H1 (cell line): ENCODE measurements at regions not wholly inside any gene's neighbourhood (a gene's known extent, or its start where the extent isn't known, plus 50 kb on each side); places are given as distances from the start of the nearest gene placed in this dataset.

Source experiments
- CTCF ChIA-PET: fragments of 300-600 bp; sonication (Branson Sonifier 250); formaldehyde crosslinking; loops from one replicate; lab custom pipeline; 2021; ENCODE audit not compliant: partially characterized antibody; lab: Charles Lee
- POLR2A ChIA-PET: fragments of 300-600 bp; sonication (Branson Sonifier 250); formaldehyde crosslinking; loops from one replicate; lab custom pipeline; 2021; ENCODE audit warnings: inconsistent platforms; ENCODE audit not compliant: partially characterized antibody; lab: Charles Lee
- DNase-seq, 2 experiments: peaks; one replicate each; pipeline versions ENCODE4 v3.0.0 to v3.0.0-alpha.2; 2010 to 2022; ENCODE audit warnings: low spot score in 2 of 2, low read depth in 1 of 2, mixed read lengths in 1 of 2
- FAIRE-seq: peaks from 2 replicates; lab custom pipeline; 2011; peaks lifted over from hg19 to GRCh38; lab: Jason Lieb, UNC
- H2AFZ ChIP-seq: 2 replicates; pipeline ENCODE4 v1.8.1; 2012; ENCODE audit warnings: low read length, inconsistent platforms
- H2AK5ac ChIP-seq: 2 replicates; pipeline ENCODE4 v1.6.1; 2013; ENCODE audit warnings: low read depth, low read length
- H2BK120ac ChIP-seq: replicated peaks from 2 replicates; pipeline ENCODE3; 2013; ENCODE audit warnings: low read depth, low read length, inconsistent platforms
- H2BK12ac ChIP-seq: 2 replicates; pipeline ENCODE4 v1.6.1; 2013; ENCODE audit warnings: low read depth, low read length
- H2BK15ac ChIP-seq: 2 replicates; pipeline ENCODE4 v1.6.1; 2013; ENCODE audit warnings: low read length
- H2BK20ac ChIP-seq: 2 replicates; pipeline ENCODE4 v1.6.1; 2013; ENCODE audit warnings: low read length
- H2BK5ac ChIP-seq: 2 replicates; pipeline ENCODE4 v1.6.1; 2013; ENCODE audit warnings: low read depth, low read length
- H3K14ac ChIP-seq: 2 replicates; pipeline ENCODE4 v1.6.1; 2013; ENCODE audit warnings: inconsistent platforms; ENCODE audit not compliant: insufficient read length
- H3K18ac ChIP-seq: 2 replicates; pipeline ENCODE4 v1.6.1; 2013; ENCODE audit warnings: low read length; ENCODE audit errors: extremely low read depth
- H3K23ac ChIP-seq: 2 replicates; pipeline ENCODE4 v1.6.1; 2013; ENCODE audit warnings: inconsistent platforms; ENCODE audit not compliant: insufficient read length
- H3K23me2 ChIP-seq: 2 replicates; pipeline ENCODE4 v1.6.1; 2013; ENCODE audit warnings: low read depth, low read length
- H3K27ac ChIP-seq: 2 replicates; pipeline ENCODE4 v1.6.1; 2011; ENCODE audit warnings: low read depth, low read length, inconsistent platforms
- H3K27me3 ChIP-seq, 4 experiments: replicated peaks in 1 of 4; 1 replicate in 1 of 4; 2 replicates in 3 of 4; pipeline versions ENCODE4 v1.6.1 to v1.8.1; 2011 to 2013; ENCODE audit warnings: low read length in 3 of 4, mild to moderate bottlenecking in 3 of 4, inconsistent platforms in 2 of 4, mixed read lengths in 2 of 4, moderate library complexity in 1 of 4; ENCODE audit not compliant: control insufficient read depth in 3 of 4, insufficient read depth in 3 of 4; ENCODE audit errors: extremely low read depth in 1 of 4
- H3K36me3 ChIP-seq, 4 experiments: 2 replicates each; pipeline versions ENCODE4 v1.6.1 to v1.8.1; 2011 to 2013; ENCODE audit warnings: mild to moderate bottlenecking in 4 of 4, low read length in 3 of 4, moderate library complexity in 2 of 4, control low read depth in 1 of 4, inconsistent platforms in 1 of 4; ENCODE audit not compliant: insufficient read depth in 4 of 4, control insufficient read depth in 2 of 4
- H3K4ac ChIP-seq: replicated peaks from 2 replicates; pipeline ENCODE3; 2013; ENCODE audit warnings: low read length, low read depth, mixed read lengths, inconsistent platforms; ENCODE audit not compliant: insufficient read length
- H3K4me1 ChIP-seq, 4 experiments: replicated peaks in 1 of 4; 1 replicate in 1 of 4; 2 replicates in 3 of 4; pipeline versions ENCODE4 v1.6.1 to v1.8.1; 2011 to 2013; ENCODE audit warnings: low read length in 3 of 4, inconsistent platforms in 2 of 4, mixed read lengths in 1 of 4; ENCODE audit not compliant: insufficient read depth in 4 of 4, control insufficient read depth in 3 of 4
- H3K4me2 ChIP-seq, 2 experiments: 2 replicates each; pipeline versions ENCODE4 v1.6.1 to v1.8.1; 2011 to 2013; ENCODE audit warnings: low read depth in 2 of 2, low read length in 2 of 2, control low read depth in 1 of 2, inconsistent platforms in 1 of 2, mild to moderate bottlenecking in 1 of 2; ENCODE audit not compliant: insufficient read depth in 1 of 2
- H3K4me3 ChIP-seq, 4 experiments: fragments of 200-600, 300-600 bp in 1 of 4; sonication (generic), shearing (Covaris generic), sonication (Bioruptor Twin) in 1 of 4; 2 replicates each; pipeline versions ENCODE4 v1.5.1 to v1.8.1; 2011 to 2016; ENCODE audit warnings: low read length in 4 of 4, low read depth in 3 of 4, control low read depth in 2 of 4, inconsistent platforms in 2 of 4, mild to moderate bottlenecking in 2 of 4, mixed read lengths in 1 of 4, moderate library complexity in 1 of 4; ENCODE audit not compliant: insufficient read depth in 2 of 4; ENCODE audit errors: extremely low read depth in 1 of 4
- H3K56ac ChIP-seq: replicated peaks from 2 replicates; pipeline ENCODE3; 2013; ENCODE audit warnings: low read depth, mild to moderate bottlenecking, mixed read lengths, low read length, inconsistent platforms; ENCODE audit not compliant: insufficient read length
- H3K79me1 ChIP-seq: 2 replicates; pipeline ENCODE4 v1.6.1; 2013; ENCODE audit warnings: low read depth, low read length, control low read depth
- H3K79me2 ChIP-seq, 2 experiments: 2 replicates each; pipeline versions ENCODE4 v1.6.1 to v1.8.1; 2012 to 2013; ENCODE audit warnings: low read length in 2 of 2, mild to moderate bottlenecking in 2 of 2, inconsistent platforms in 1 of 2; ENCODE audit not compliant: insufficient read depth in 2 of 2, control insufficient read depth in 1 of 2
- H3K9ac ChIP-seq, 4 experiments: replicated peaks in 1 of 4; 1 replicate in 1 of 4; 2 replicates in 3 of 4; pipeline versions ENCODE4 v1.6.1 to v1.8.1; 2011 to 2013; ENCODE audit warnings: low read depth in 3 of 4, low read length in 3 of 4, control low read depth in 2 of 4, mild to moderate bottlenecking in 2 of 4, moderate library complexity in 2 of 4, inconsistent platforms in 1 of 4; ENCODE audit errors: extremely low read depth in 1 of 4
- H3K9me3 ChIP-seq, 2 experiments: 2 replicates each; pipeline versions ENCODE4 v1.6.1 to v1.8.1; 2012 to 2013; ENCODE audit warnings: mild to moderate bottlenecking in 2 of 2, moderate library complexity in 2 of 2, control low read depth in 1 of 2, inconsistent platforms in 1 of 2, low read depth in 1 of 2, low read length in 1 of 2, mixed read lengths in 1 of 2; ENCODE audit not compliant: insufficient read depth in 2 of 2
- H4K20me1 ChIP-seq, 2 experiments: replicated peaks in 1 of 2; 2 replicates each; pipeline versions ENCODE3 to v1.8.1; 2011 to 2013; ENCODE audit warnings: inconsistent platforms in 2 of 2, low read length in 2 of 2, mild to moderate bottlenecking in 1 of 2; ENCODE audit not compliant: insufficient read depth in 2 of 2, control insufficient read depth in 1 of 2
- H4K5ac ChIP-seq: 2 replicates; pipeline ENCODE4 v1.6.1; 2013; ENCODE audit warnings: low read length, low read depth, mixed read lengths, inconsistent platforms; ENCODE audit not compliant: insufficient read length
- H4K8ac ChIP-seq: 2 replicates; pipeline ENCODE4 v1.8.0; 2013; ENCODE audit warnings: mild to moderate bottlenecking, moderate library complexity, low read length, inconsistent platforms; ENCODE audit not compliant: insufficient read depth; ENCODE audit errors: extremely low read depth
- H4K91ac ChIP-seq: replicated peaks from 2 replicates; pipeline ENCODE3; 2013; ENCODE audit warnings: low read length, mixed read lengths, inconsistent platforms; ENCODE audit not compliant: insufficient read length
- BRCA1 ChIP-seq: IDR thresholded peaks from 2 replicates; pipeline ENCODE4 v1.6.1; 2012; ENCODE audit warnings: low read depth, low read length, improper control_type of control experiment
- GABPA ChIP-seq: IDR thresholded peaks from 2 replicates; pipeline ENCODE4 v1.6.1; 2011; ENCODE audit warnings: mild to moderate bottlenecking, low read length, moderate library complexity, borderline replicate concordance; ENCODE audit not compliant: insufficient read depth
- PHF8 ChIP-seq: fragments of 200-600 bp; sonication (generic); conservative IDR thresholded peaks from 2 replicates; pipeline ENCODE4 v1.7.1; 2012; ENCODE audit warnings: low read depth, mild to moderate bottlenecking, inconsistent platforms, low read length, moderate library complexity
- SRF ChIP-seq: IDR thresholded peaks from 2 replicates; pipeline ENCODE4 v1.6.1; 2011; ENCODE audit warnings: mild to moderate bottlenecking, low read depth, low read length, moderate library complexity
- ZNF274 ChIP-seq: IDR thresholded peaks from 2 replicates; pipeline ENCODE4 v1.7.0; 2012; ENCODE audit warnings: low read length, borderline replicate concordance; ENCODE audit errors: extremely low read depth
- WGBS, 2 experiments: shearing (Covaris generic) in 1 of 2; methylation state at CpG; one replicate each; pipeline versions ENCODE4 v1.1.6 to v1.1.7; 2013 to 2015; ENCODE audit warnings: low lambda C conversion rate in 2 of 2, mixed read lengths in 2 of 2, inconsistent platforms in 1 of 2, low coverage in 1 of 2, missing lambda C conversion rate in 1 of 2; ENCODE audit not compliant: insufficient replicate concordance in 2 of 2, insufficient coverage in 1 of 2, insufficient read length in 1 of 2; ENCODE audit errors: extremely low coverage in 1 of 2, missing lambda C conversion rate in 1 of 2; 5-methylcytosine and 5-hydroxymethylcytosine counted together
- TF ChIP-seq, protein P1 (sequence below): IDR thresholded peaks from 2 replicates; pipeline ENCODE4 v1.6.1; 2012; ENCODE audit warnings: low read length, inconsistent platforms

- no peaks in the 10 kb centered on the region for H3K9me3 ChIP-seq
- POLR2A ChIA-PET: no interaction called here
Observed at GRCh38 chr6:50970908-50971307, 152.2 kb downstream of the TFAP2B start.

More at GRCh38 chr6:50970908-50971307, 152.2 kb downstream of the TFAP2B start:
- Histone ChIP-seq H3K27me3 (no peaks in the 10 kb centered on the region), H3K79me2 (no peaks in the 10 kb centered on the region), H3K23ac (no peak overlapping the region), H3K23me2 (no peaks in the 10 kb centered on the region; the same call in 1 of the 2 replicates), H3K56ac (no peak overlapping the region), H2BK20ac (no peak overlapping the region), H4K91ac (no peak overlapping the region), H3K79me1 (no peaks in the 10 kb centered on the region), H4K8ac (no peak overlapping the region), H3K18ac (no peak overlapping the region), H2BK120ac (no peak overlapping the region), H3K4me2 (no peak overlapping the region), H4K20me1 (no peaks in the 10 kb centered on the region), H3K4me1 (no peaks in the 10 kb centered on the region), H4K5ac (no peak overlapping the region), H3K36me3 (no peaks in the 10 kb centered on the region), H2BK5ac (no peak overlapping the region), H3K9ac (no peak overlapping the region), H2BK15ac (no peak overlapping the region), H3K14ac (no peak overlapping the region), H2AK5ac (no peak overlapping the region), H2BK12ac (no peak overlapping the region), H2AFZ (no peak overlapping the region), H3K4me3 (no peak overlapping the region), H3K27ac (no peak overlapping the region), H3K4ac (no peak overlapping the region)
- TF ChIP-seq GABPA: no peak
- no peak for TF ChIP-seq PHF8
- TF ChIP-seq BRCA1: no peak
- TF ChIP-seq ZNF274: no peak
- TF ChIP-seq, protein P1, sequence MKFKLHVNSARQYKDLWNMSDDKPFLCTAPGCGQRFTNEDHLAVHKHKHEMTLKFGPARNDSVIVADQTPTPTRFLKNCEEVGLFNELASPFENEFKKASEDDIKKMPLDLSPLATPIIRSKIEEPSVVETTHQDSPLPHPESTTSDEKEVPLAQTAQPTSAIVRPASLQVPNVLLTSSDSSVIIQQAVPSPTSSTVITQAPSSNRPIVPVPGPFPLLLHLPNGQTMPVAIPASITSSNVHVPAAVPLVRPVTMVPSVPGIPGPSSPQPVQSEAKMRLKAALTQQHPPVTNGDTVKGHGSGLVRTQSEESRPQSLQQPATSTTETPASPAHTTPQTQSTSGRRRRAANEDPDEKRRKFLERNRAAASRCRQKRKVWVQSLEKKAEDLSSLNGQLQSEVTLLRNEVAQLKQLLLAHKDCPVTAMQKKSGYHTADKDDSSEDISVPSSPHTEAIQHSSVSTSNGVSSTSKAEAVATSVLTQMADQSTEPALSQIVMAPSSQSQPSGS: no peak
- no peak for TF ChIP-seq SRF
- 40% methylated on average over 1 of the region's 1 CpG; no CpG with 5 or more reads in 1 of the 2 experiments for WGBS, 2 experiments
- CTCF ChIA-PET: interaction anchor here (0.7 to 1.2 kb wide), 3 partner anchors 22 to 379 kb away, joined by 3 read pairs; no protein-coding TSS in a partner anchor
- DNase-seq (no peak), FAIRE-seq (no peak)
